K562 (cell line): ENCODE measurements at regions not wholly inside any gene's neighbourhood (a gene's known extent, or its start where the extent isn't known, plus 50 kb on each side); places are given as distances from the start of the nearest gene placed in this dataset.

Experiments
- CHD1 ChIP-seq: fragments of 200-600 bp; sonication (generic); IDR thresholded peaks from one replicate; pipeline ENCODE4 v1.6.1; 2012; ENCODE audit warnings: mild to moderate bottlenecking, moderate library complexity, low read length, inconsistent platforms
- FOXP1 ChIP-seq: sonication (generic); formaldehyde crosslinking; IDR thresholded peaks from 2 replicates; pipeline ENCODE4 v1.8.0; 2022; ENCODE audit warnings: mild to moderate bottlenecking, missing genetic modification reagents
- POLR2AphosphoS5 ChIP-seq: IDR thresholded peaks from 2 replicates; pipeline ENCODE4 v1.6.1; 2011; ENCODE audit warnings: mild to moderate bottlenecking, low read depth, low read length, moderate library complexity; ENCODE audit not compliant: control insufficient read depth, insufficient read depth
- SIRT6 ChIP-seq: IDR thresholded peaks from one replicate; pipeline ENCODE4 v1.6.1; 2012; ENCODE audit warnings: low read depth, mild to moderate bottlenecking, control low read depth, inconsistent platforms, low read length, moderate library complexity
- XRCC3 ChIP-seq: fragments of 450-650 bp; IDR thresholded peaks from 2 replicates; pipeline ENCODE4 v1.6.1; 2017; ENCODE audit warnings: mild to moderate bottlenecking, moderate library complexity
- ZNF507 ChIP-seq: conservative IDR thresholded peaks from 2 replicates; pipeline ENCODE4 v1.6.1; 2017; ENCODE audit warnings: missing genetic modification characterization, missing compliant biosample characterization
- ZSCAN29 ChIP-seq: fragments of 450-650 bp; IDR thresholded peaks from 2 replicates; pipeline ENCODE4 v1.6.1; 2017
- ZZZ3 ChIP-seq: fragments of 450-650 bp; IDR thresholded peaks from 2 replicates; pipeline ENCODE4 v1.6.1; 2016; ENCODE audit warnings: antibody characterized with exemption, mild to moderate bottlenecking, moderate library complexity
- TF ChIP-seq, protein P1 (sequence below): fragments of 450-650 bp; formaldehyde crosslinking; IDR thresholded peaks from 2 replicates; pipeline ENCODE4 v1.4.0; 2022; ENCODE audit warnings: missing genetic modification characterization
- TF ChIP-seq, protein P2 (sequence below): sonication (generic); formaldehyde crosslinking; IDR thresholded peaks from 2 replicates; pipeline ENCODE4 v1.8.0; 2022; ENCODE audit warnings: missing genetic modification reagents, mild to moderate bottlenecking, borderline replicate concordance

DNA sequence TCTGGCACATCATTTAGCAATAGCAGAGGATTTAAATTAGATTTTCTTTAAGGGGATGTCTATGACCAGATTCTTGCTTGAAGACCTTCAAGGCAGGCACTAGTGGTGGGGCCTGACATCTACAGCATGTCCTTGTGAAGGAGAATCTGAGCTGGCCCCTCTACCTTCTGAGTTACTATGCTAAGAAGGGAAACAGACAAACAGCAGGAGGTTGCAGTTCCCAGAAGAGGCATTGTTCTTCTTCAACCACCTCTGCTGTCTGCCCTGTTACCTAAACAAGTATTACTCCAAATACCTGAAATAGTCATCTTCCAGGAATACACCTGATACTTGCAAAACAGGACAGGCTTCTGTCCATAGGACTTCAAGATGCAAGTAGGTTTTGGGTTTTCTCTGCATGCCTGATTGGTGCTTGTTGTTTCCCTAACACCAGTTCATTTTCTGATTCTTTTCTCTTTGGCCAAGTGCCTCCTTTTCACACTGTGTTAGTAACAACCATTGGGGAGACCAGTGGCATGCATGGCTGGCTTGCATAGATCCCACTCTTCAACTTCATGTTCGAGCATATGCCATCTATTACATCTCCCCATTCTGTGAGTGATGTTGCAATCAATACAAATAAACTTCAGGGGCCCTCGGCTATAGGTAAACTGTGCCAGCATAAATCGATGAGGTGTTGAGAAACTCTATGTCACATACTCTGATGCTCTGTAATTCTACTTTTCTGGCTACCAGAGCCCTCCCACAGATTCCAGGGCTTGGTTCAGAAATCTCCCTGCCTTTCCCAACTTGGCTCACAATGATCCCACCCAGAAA, 93.0 kb upstream of the DUSP10 start:
- TF ChIP-seq SIRT6: no peak
- no peak for TF ChIP-seq CHD1
- TF ChIP-seq ZNF507 (tag): no peak
- no peak for TF ChIP-seq XRCC3
- TF ChIP-seq, protein P1, sequence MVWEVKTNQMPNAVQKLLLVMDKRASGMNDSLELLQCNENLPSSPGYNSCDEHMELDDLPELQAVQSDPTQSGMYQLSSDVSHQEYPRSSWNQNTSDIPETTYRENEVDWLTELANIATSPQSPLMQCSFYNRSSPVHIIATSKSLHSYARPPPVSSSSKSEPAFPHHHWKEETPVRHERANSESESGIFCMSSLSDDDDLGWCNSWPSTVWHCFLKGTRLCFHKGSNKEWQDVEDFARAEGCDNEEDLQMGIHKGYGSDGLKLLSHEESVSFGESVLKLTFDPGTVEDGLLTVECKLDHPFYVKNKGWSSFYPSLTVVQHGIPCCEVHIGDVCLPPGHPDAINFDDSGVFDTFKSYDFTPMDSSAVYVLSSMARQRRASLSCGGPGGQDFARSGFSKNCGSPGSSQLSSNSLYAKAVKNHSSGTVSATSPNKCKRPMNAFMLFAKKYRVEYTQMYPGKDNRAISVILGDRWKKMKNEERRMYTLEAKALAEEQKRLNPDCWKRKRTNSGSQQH (CRISPR knock-in tag): no peak
- no peak for TF ChIP-seq ZZZ3
- TF ChIP-seq FOXP1: no peak
- no peak for TF ChIP-seq POLR2AphosphoS5
- no peak for TF ChIP-seq ZSCAN29
- TF ChIP-seq, protein P2, sequence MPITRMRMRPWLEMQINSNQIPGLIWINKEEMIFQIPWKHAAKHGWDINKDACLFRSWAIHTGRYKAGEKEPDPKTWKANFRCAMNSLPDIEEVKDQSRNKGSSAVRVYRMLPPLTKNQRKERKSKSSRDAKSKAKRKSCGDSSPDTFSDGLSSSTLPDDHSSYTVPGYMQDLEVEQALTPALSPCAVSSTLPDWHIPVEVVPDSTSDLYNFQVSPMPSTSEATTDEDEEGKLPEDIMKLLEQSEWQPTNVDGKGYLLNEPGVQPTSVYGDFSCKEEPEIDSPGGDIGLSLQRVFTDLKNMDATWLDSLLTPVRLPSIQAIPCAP (CRISPR knock-in tag): no peak
